K562 (cell line): ENCODE measurements at regions not wholly inside any gene's neighbourhood (a gene's known extent, or its start where the extent isn't known, plus 50 kb on each side); places are given as distances from the start of the nearest gene placed in this dataset.
A peak's percentile ranks its signal among the peaks of the same experiment; 100 is the strongest.

Source experiments
- ATAC-seq: fragments of 200-7000 bp; cut with Tn5 transposase; 3 replicates; pipeline ENCODE4 v1.9.1; 2020; ENCODE audit warnings: moderate library complexity
- BruUV-seq: library from RNA; stranded (reverse); fragments of 400-500 nt; replicated peaks from 2 replicates; lab custom pipeline; 2021; lab: Mats Ljungman, UMichigan
- CTCF ChIA-PET: fragments of 300-600 bp; formaldehyde crosslinking; extraction: SDS; loops from one replicate; lab custom pipeline; 2021; ENCODE audit warnings: low intra/inter-chr PET ratio; lab: Yijun Ruan, JAX
- POLR2A ChIA-PET: fragments of 300-600, 350-650 bp; sonication (Branson Sonifier 250); formaldehyde crosslinking; extraction: SDS; loops from one replicate; lab custom pipeline; 2021; ENCODE audit warnings: antibody characterized with exemption, inconsistent platforms; lab: Yijun Ruan, JAX
- DNase-seq, 4 experiments: peaks; one replicate each; pipeline versions ENCODE4 v3.0.0 to v3.0.0-alpha.2; 2011 to 2018; ENCODE audit warnings: low spot score in 3 of 4, mixed read lengths in 3 of 4; ENCODE audit errors: extremely low read depth in 1 of 4
- FAIRE-seq: peaks from 2 replicates; lab custom pipeline; 2011; peaks lifted over from hg19 to GRCh38; lab: Jason Lieb, UNC
- H2AFZ ChIP-seq: 2 replicates; pipeline ENCODE4 v1.6.0; 2011; ENCODE audit warnings: low read depth, low read length, control low read depth, inconsistent platforms
- H3K27ac ChIP-seq: fragments of 200-600 bp; 3 replicates; pipeline ENCODE4 v1.8.0; 2011; ENCODE audit warnings: low read depth, mild to moderate bottlenecking, control low read depth, inconsistent platforms, low read length, moderate library complexity, mixed read lengths; ENCODE audit errors: extremely low read depth
- H3K27me3 ChIP-seq, 2 experiments: fragments of 300-600 bp in 1 of 2; 2 replicates in 1 of 2; 3 replicates in 1 of 2; pipeline versions ENCODE4 v1.6.0 to v1.8.0; 2011; ENCODE audit warnings: inconsistent platforms in 2 of 2, low read length in 2 of 2, mild to moderate bottlenecking in 1 of 2, mixed read lengths in 1 of 2, moderate library complexity in 1 of 2; ENCODE audit not compliant: control insufficient read depth in 2 of 2, insufficient read depth in 2 of 2
- H3K36me3 ChIP-seq: fragments of 300-600 bp; 3 replicates; pipeline ENCODE4 v1.8.0; 2011; ENCODE audit warnings: mild to moderate bottlenecking, low read length, inconsistent platforms; ENCODE audit not compliant: control insufficient read depth, insufficient read depth
- H3K4me1 ChIP-seq, 2 experiments: fragments of 200-600 bp in 1 of 2; replicated peaks in 1 of 2; 2 replicates in 1 of 2; 3 replicates in 1 of 2; pipeline versions ENCODE4 v1.5.1 to v1.8.0; 2011; ENCODE audit warnings: inconsistent platforms in 2 of 2, low read length in 2 of 2, mild to moderate bottlenecking in 1 of 2, mixed read lengths in 1 of 2, moderate library complexity in 1 of 2; ENCODE audit not compliant: control insufficient read depth in 2 of 2, insufficient read depth in 2 of 2
- H3K4me2 ChIP-seq: 2 replicates; pipeline ENCODE4 v1.6.1; 2011; ENCODE audit warnings: low read length, control low read depth, inconsistent platforms, mixed read lengths; ENCODE audit not compliant: insufficient read depth
- H3K4me3 ChIP-seq: fragments of 200-600 bp; sonication (generic), shearing (Covaris generic); 2 replicates; pipeline ENCODE4 v1.5.1; 2016; ENCODE audit warnings: control low read depth, inconsistent platforms
- H3K79me2 ChIP-seq: fragments of 200-600 bp; 3 replicates; pipeline ENCODE4 v1.8.0; 2011; ENCODE audit warnings: low read length, inconsistent platforms; ENCODE audit not compliant: control insufficient read depth, insufficient read depth
- H3K9ac ChIP-seq, 2 experiments: 2 replicates each; pipeline versions ENCODE4 v1.6.0 to v1.6.1; 2011; ENCODE audit warnings: low read depth in 2 of 2, low read length in 2 of 2, control low read depth in 1 of 2, inconsistent platforms in 1 of 2, mild to moderate bottlenecking in 1 of 2, mixed read lengths in 1 of 2; ENCODE audit not compliant: insufficient read depth in 1 of 2
- H3K9me1 ChIP-seq: one replicate; pipeline ENCODE4 v1.6.0; 2011; ENCODE audit warnings: inconsistent platforms, mild to moderate bottlenecking, low read length, moderate library complexity; ENCODE audit not compliant: control insufficient read depth, insufficient read depth
- H3K9me3 ChIP-seq: replicated peaks from 2 replicates; pipeline ENCODE4 v1.5.1; 2011; ENCODE audit warnings: low read depth, low read length, inconsistent platforms; ENCODE audit not compliant: control insufficient read depth, insufficient read depth
- H4K20me1 ChIP-seq: replicated peaks from 2 replicates; pipeline ENCODE4 v1.6.1; 2011; ENCODE audit warnings: low read length, inconsistent platforms, mixed read lengths; ENCODE audit not compliant: control insufficient read depth, insufficient read depth
- CBFB ChIP-seq: sonication (generic); formaldehyde crosslinking; IDR thresholded peaks from 2 replicates; pipeline ENCODE4 v1.4.0; 2020; ENCODE audit warnings: mild to moderate bottlenecking, missing genetic modification reagents
- E2F3 ChIP-seq: fragments of 250-450 bp; sonication (Bioruptor Pico); IDR thresholded peaks from 2 replicates; pipeline ENCODE4 v1.4.0; 2020; ENCODE audit warnings: mild to moderate bottlenecking
- FOSL1 ChIP-seq: fragments of 200-800 bp; sonication (Bioruptor generic); conservative IDR thresholded peaks from 2 replicates; pipeline ENCODE4 v1.6.1; 2016; ENCODE audit warnings: missing genetic modification characterization, missing compliant biosample characterization
- JUN ChIP-seq, 2 experiments: sonication (generic) in 1 of 2; formaldehyde crosslinking in 1 of 2; IDR thresholded peaks; 2 replicates each; pipeline versions ENCODE4 v1.6.1 to v1.8.0; 2012 to 2022; ENCODE audit warnings: borderline replicate concordance in 2 of 2, mild to moderate bottlenecking in 2 of 2, improper control_type of control experiment in 1 of 2, low read depth in 1 of 2, low read length in 1 of 2, missing genetic modification reagents in 1 of 2
- JUNB ChIP-seq: fragments of 450-650 bp; formaldehyde crosslinking; conservative IDR thresholded peaks from 2 replicates; pipeline ENCODE4 v1.4.0; 2020; ENCODE audit warnings: mild to moderate bottlenecking
- JUND ChIP-seq, 2 experiments: IDR thresholded peaks; 2 replicates in 1 of 2; 3 replicates in 1 of 2; pipeline ENCODE4 v1.6.1; 2011; ENCODE audit warnings: borderline replicate concordance in 2 of 2, low read depth in 2 of 2, low read length in 2 of 2, improper control_type of control experiment in 1 of 2, missing biosample characterization in 1 of 2, missing genetic modification characterization in 1 of 2, missing genetic modification reagents in 1 of 2
- MNT ChIP-seq, 2 experiments: fragments of 450-650 bp; conservative IDR thresholded peaks; 2 replicates each; pipeline ENCODE4 v1.6.1; 2017; ENCODE audit warnings: mild to moderate bottlenecking in 2 of 2, moderate library complexity in 2 of 2
- MTA3 ChIP-seq: fragments of 450-650 bp; formaldehyde crosslinking; IDR thresholded peaks from 2 replicates; pipeline ENCODE4 v1.6.1; 2017; ENCODE audit warnings: mild to moderate bottlenecking, borderline replicate concordance
- NR3C1 ChIP-seq: sonication (generic); formaldehyde crosslinking; IDR thresholded peaks from 2 replicates; pipeline ENCODE4 v1.8.1; 2022; ENCODE audit warnings: missing genetic modification reagents
- SMC3 ChIP-seq: conservative IDR thresholded peaks from 2 replicates; pipeline ENCODE4 v1.6.1; 2011; ENCODE audit warnings: low read depth, low read length, improper control_type of control experiment; ENCODE audit not compliant: insufficient read depth
- THAP7 ChIP-seq: fragments of 250-450 bp; sonication (Bioruptor Pico); IDR thresholded peaks from 2 replicates; pipeline ENCODE4 v1.5.0; 2021
- TRIM24 ChIP-seq, 2 experiments: fragments of 450-650 bp; IDR thresholded peaks; 2 replicates each; pipeline ENCODE4 v1.6.1; 2016
- UBTF ChIP-seq, 2 experiments: IDR thresholded peaks; 2 replicates each; pipeline ENCODE4 v1.6.1; 2012; ENCODE audit warnings: improper control_type of control experiment in 2 of 2, low read depth in 2 of 2, low read length in 2 of 2, borderline replicate concordance in 1 of 2
- ZKSCAN3 ChIP-seq: fragments of 250-450 bp; sonication (Bioruptor Pico); IDR thresholded peaks from 2 replicates; pipeline ENCODE4 v1.4.0; 2020
- WGBS: fragments of 100-300 bp; shearing (Covaris generic); methylation state at CpG from one replicate; pipeline ENCODE4 v1.1.6; 2016; ENCODE audit warnings: low coverage, mixed read lengths; ENCODE audit not compliant: insufficient coverage; ENCODE audit errors: missing lambda C conversion rate; 5-methylcytosine and 5-hydroxymethylcytosine counted together
- in situ Hi-C: fragments of 300-500 bp; cut with MboI; formaldehyde crosslinking; loops from 4 replicates; pipeline ENCODE4 v1.15.0; 2018; ENCODE audit warnings: inconsistent platforms, mixed read lengths
- intact Hi-C: fragments of 100-400 bp; cut with micrococcal nuclease; formaldehyde crosslinking; loops from 2 replicates; pipeline ENCODE4 v1.14.2; 2022

- BruUV-seq = no TSS peak
- H3K9me1 ChIP-seq = peaks cover 4% of the 10 kb centered on the region
- no peak overlapping the region for H2AFZ ChIP-seq
- WGBS = 0% methylated on average over 2 of the region's 2 CpGs
- FAIRE-seq (no peak), DNase-seq (no peak), ATAC-seq (peak; percentile 60)
- no peak overlapping the region for H3K4me3 ChIP-seq
- H3K36me3 ChIP-seq = no peaks in the 10 kb centered on the region
- in situ Hi-C loops (no loop called here), intact Hi-C loops (no loop called here)
- peaks cover 43 to 54% of the 10 kb centered on the region in 2 experiments for H3K27me3 ChIP-seq
- CTCF ChIA-PET = no interaction called here
- no peak overlapping the region for H3K27ac ChIP-seq
- 0 out of 2 replicates have a peak, but pooled peaks cover 5% of the 10 kb centered on the region for H4K20me1 ChIP-seq
- no peak overlapping the region for H3K9ac ChIP-seq
- no peaks in the 10 kb centered on the region for H3K9me3 ChIP-seq
- H3K4me2 ChIP-seq = no peak overlapping the region
- no peaks in the 10 kb centered on the region for H3K79me2 ChIP-seq
- peaks cover 0 to 5% of the 10 kb centered on the region in 2 experiments; a peak in 1 of 5 replicates for H3K4me1 ChIP-seq
- POLR2A ChIA-PET = interaction anchor here (1.0 to 10.6 kb wide), 11 partner anchors 9 to 104 kb away, joined by 3 to 121 read pairs (median 5); no protein-coding TSS in a partner anchor
- TF ChIP-seq UBTF (IDR thresholded peaks at IDR 0.05; ENCODE audit: borderline replicate concordance in 1 of 2, low read depth in 2 of 2, low read length in 2 of 2) (0 out of 4 replicates have a peak, but pooled peaks of 1 of the 2 experiments have one; percentile 4), THAP7 (0 out of 2 replicates have a peak, but pooled peaks have one; percentile 17), JUNB (CRISPR knock-in tag) (0 out of 2 replicates have a peak, but pooled peaks have one; percentile 18), ZKSCAN3 (CRISPR knock-in tag) (0 out of 2 replicates have a peak, but pooled peaks have one; percentile 11), NR3C1 (CRISPR knock-in tag) (no peak), MNT (conservative IDR thresholded peaks at IDR 0.05) (no peak), JUN (IDR thresholded peaks at IDR 0.05; ENCODE audit: borderline replicate concordance, low read depth, low read length) (peak; percentile 63; the same call in 1 of the 2 replicates), JUN (CRISPR knock-in tag; IDR thresholded peaks at IDR 0.05; ENCODE audit: borderline replicate concordance) (no peak), CBFB (peak; percentile 71; the same call in 1 of the 2 replicates), FOSL1 (tag) (peak; percentile 39), TRIM24 (IDR thresholded peaks at IDR 0.05) (no peak), JUND (IDR thresholded peaks at IDR 0.05; ENCODE audit: borderline replicate concordance, low read depth, low read length) (peak; percentile 65), JUND (tag; IDR thresholded peaks at IDR 0.05; ENCODE audit: borderline replicate concordance, low read depth, low read length) (no peak), E2F3 (CRISPR knock-in tag) (no peak), SMC3 (no peak), MTA3 (no peak)
Observed at GRCh38 chr22:22070371-22070824, 87.8 kb upstream of the TOP3B start.
